ENCODE measurements at regions not wholly inside any gene's neighbourhood (a gene's known extent, or its start where the extent isn't known, plus 50 kb on each side); places are given as distances from the start of the nearest gene placed in this dataset.

DNA sequence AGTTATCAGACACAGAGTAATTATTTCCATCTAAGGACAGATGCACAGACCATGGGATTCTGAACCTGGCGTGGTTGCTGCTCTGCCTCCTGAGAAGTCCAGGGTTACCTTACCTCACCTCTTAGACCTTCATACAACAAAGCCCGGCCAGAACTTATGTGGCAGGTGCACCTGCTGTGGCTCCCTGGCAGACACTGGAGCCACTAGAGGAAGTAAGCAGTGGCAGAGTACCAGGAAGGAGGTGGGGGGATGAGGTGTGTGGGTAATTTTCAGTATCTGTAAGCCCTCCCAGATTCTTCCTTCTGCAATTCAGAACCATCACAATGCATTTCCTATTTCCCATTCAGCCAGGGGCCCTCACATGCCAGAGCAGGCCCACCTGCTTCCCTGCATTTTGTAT lies 106.1 kb upstream of the DOCK9 start:
- TF ChIP-seq ATF3 (CRISPR knock-in tag; conservative IDR thresholded peaks at IDR 0.05) (no peak), TEAD4 (CRISPR knock-in tag; IDR thresholded peaks at IDR 0.05) (no peak), NR3C1 (CRISPR knock-in tag; conservative IDR thresholded peaks at IDR 0.05; ENCODE audit: low read depth) (no peak), PRRX2 (CRISPR knock-in tag; IDR thresholded peaks at IDR 0.05) (no peak), ZNF512 (CRISPR knock-in tag; IDR thresholded peaks at IDR 0.05; ENCODE audit: borderline replicate concordance) (no peak), KAT7 (CRISPR knock-in tag; IDR thresholded peaks at IDR 0.05; ENCODE audit: borderline replicate concordance) (no peak), ESRRA (CRISPR knock-in tag; IDR thresholded peaks at IDR 0.05; ENCODE audit: borderline replicate concordance) (no peak), STAT6 (CRISPR knock-in tag; conservative IDR thresholded peaks at IDR 0.05; ENCODE audit: low read depth) (no peak), EMX1 (CRISPR knock-in tag; IDR thresholded peaks at IDR 0.05) (no peak), ZNF138 (CRISPR knock-in tag; conservative IDR thresholded peaks at IDR 0.05) (no peak), TP53 (CRISPR knock-in tag; IDR thresholded peaks at IDR 0.05) (no peak), FOXJ3 (CRISPR knock-in tag; IDR thresholded peaks at IDR 0.05; ENCODE audit: borderline replicate concordance) (no peak)
- TF ChIP-seq, protein P1, sequence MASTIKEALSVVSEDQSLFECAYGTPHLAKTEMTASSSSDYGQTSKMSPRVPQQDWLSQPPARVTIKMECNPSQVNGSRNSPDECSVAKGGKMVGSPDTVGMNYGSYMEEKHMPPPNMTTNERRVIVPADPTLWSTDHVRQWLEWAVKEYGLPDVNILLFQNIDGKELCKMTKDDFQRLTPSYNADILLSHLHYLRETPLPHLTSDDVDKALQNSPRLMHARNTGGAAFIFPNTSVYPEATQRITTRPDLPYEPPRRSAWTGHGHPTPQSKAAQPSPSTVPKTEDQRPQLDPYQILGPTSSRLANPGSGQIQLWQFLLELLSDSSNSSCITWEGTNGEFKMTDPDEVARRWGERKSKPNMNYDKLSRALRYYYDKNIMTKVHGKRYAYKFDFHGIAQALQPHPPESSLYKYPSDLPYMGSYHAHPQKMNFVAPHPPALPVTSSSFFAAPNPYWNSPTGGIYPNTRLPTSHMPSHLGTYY (CRISPR knock-in tag; IDR thresholded peaks at IDR 0.05), result no peak
- ATAC-seq (no peak), DNase-seq (ENCODE audit: low spot score) (no peak)
- H3K9me3 Mint-ChIP-seq, result no peaks in the 10 kb centered on the region
- CTCF ChIA-PET, result no interaction called here
- peak overlapping the region; percentile 81; the same call in 1 of the 2 replicates for H3K4me3 Mint-ChIP-seq
- H3K27me3 Mint-ChIP-seq (ENCODE audit: low read depth), result peaks cover 21% of the 10 kb centered on the region
- H3K36me3 Mint-ChIP-seq, result no peaks in the 10 kb centered on the region
- no peak overlapping the region for H3K27ac Mint-ChIP-seq
- POLR2A ChIA-PET, result no interaction called here
- H3K4me1 Mint-ChIP-seq, result peaks cover 26% of the 10 kb centered on the region

GRCh38 chr13:99085139-99085807 lies 107.4 kb upstream of the DOCK9 start:
- CTCF ChIA-PET, result interaction anchor here (0.5 to 1.0 kb wide), 3 partner anchors 35 to 181 kb away, joined by 3 read pairs; no protein-coding TSS in a partner anchor
- Mint-ChIP-seq H3K4me3 (peak overlapping the region; percentile 81), H3K36me3 (no peaks in the 10 kb centered on the region), H3K4me1 (peaks cover 26% of the 10 kb centered on the region), H3K9me3 (no peaks in the 10 kb centered on the region), H3K27me3 (ENCODE audit: low read depth) (peaks cover 21% of the 10 kb centered on the region), H3K27ac (peak overlapping the region; percentile 9; the same call in 1 of the 2 replicates)
- POLR2A ChIA-PET, result no interaction called here
- no peak for ATAC-seq
- peak; percentile 30 for DNase-seq (ENCODE audit: low spot score)
- TF ChIP-seq, protein P2, sequence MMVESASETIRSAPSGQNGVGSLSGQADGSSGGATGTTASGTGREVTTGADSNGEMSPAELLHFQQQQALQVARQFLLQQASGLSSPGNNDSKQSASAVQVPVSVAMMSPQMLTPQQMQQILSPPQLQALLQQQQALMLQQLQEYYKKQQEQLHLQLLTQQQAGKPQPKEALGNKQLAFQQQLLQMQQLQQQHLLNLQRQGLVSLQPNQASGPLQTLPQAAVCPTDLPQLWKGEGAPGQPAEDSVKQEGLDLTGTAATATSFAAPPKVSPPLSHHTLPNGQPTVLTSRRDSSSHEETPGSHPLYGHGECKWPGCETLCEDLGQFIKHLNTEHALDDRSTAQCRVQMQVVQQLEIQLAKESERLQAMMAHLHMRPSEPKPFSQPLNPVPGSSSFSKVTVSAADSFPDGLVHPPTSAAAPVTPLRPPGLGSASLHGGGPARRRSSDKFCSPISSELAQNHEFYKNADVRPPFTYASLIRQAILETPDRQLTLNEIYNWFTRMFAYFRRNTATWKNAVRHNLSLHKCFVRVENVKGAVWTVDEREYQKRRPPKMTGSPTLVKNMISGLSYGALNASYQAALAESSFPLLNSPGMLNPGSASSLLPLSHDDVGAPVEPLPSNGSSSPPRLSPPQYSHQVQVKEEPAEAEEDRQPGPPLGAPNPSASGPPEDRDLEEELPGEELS (CRISPR knock-in tag; IDR thresholded peaks at IDR 0.05), result no peak
- TF ChIP-seq, protein P3, sequence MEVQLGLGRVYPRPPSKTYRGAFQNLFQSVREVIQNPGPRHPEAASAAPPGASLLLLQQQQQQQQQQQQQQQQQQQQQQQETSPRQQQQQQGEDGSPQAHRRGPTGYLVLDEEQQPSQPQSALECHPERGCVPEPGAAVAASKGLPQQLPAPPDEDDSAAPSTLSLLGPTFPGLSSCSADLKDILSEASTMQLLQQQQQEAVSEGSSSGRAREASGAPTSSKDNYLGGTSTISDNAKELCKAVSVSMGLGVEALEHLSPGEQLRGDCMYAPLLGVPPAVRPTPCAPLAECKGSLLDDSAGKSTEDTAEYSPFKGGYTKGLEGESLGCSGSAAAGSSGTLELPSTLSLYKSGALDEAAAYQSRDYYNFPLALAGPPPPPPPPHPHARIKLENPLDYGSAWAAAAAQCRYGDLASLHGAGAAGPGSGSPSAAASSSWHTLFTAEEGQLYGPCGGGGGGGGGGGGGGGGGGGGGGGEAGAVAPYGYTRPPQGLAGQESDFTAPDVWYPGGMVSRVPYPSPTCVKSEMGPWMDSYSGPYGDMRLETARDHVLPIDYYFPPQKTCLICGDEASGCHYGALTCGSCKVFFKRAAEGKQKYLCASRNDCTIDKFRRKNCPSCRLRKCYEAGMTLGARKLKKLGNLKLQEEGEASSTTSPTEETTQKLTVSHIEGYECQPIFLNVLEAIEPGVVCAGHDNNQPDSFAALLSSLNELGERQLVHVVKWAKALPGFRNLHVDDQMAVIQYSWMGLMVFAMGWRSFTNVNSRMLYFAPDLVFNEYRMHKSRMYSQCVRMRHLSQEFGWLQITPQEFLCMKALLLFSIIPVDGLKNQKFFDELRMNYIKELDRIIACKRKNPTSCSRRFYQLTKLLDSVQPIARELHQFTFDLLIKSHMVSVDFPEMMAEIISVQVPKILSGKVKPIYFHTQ (CRISPR knock-in tag; IDR thresholded peaks at IDR 0.05), result no peak
- no peak for TF ChIP-seq FOXJ3 (CRISPR knock-in tag; IDR thresholded peaks at IDR 0.05; ENCODE audit: borderline replicate concordance)
- TF ChIP-seq FOXK1 (CRISPR knock-in tag; IDR thresholded peaks at IDR 0.05), result no peak
- TF ChIP-seq ZNF281 (CRISPR knock-in tag; IDR thresholded peaks at IDR 0.05), result no peak
- no peak for TF ChIP-seq ZNF416 (CRISPR knock-in tag; IDR thresholded peaks at IDR 0.05)
- TF ChIP-seq TEAD1 (CRISPR knock-in tag; IDR thresholded peaks at IDR 0.05), result no peak

Data from WTC11 (cell line).